ENCODE measurements at regions not wholly inside any gene's neighbourhood (a gene's known extent, or its start where the extent isn't known, plus 50 kb on each side); places are given as distances from the start of the nearest gene placed in this dataset.
A peak's percentile ranks its signal among the peaks of the same experiment; 100 is the strongest.

- DNase-seq, result no peak
Observed at GRCh38 chr11:104652996-104653395, 245.3 kb downstream of the CASP12 start.

- no peak for DNase-seq
Observed at GRCh38 chr11:104650234-104650633, 248.0 kb downstream of the CASP12 start.

- no peak for DNase-seq
Observed at GRCh38 chr11:104649002-104649401, 249.3 kb downstream of the CASP12 start.

GRCh38 chr11:104645261-104646222 lies 252.7 kb downstream of the CASP12 start:
- no peak for DNase-seq

- no peak for DNase-seq
Observed at GRCh38 chr11:104637662-104638170, 260.5 kb downstream of the CASP12 start.

- DNase-seq, result no peak
Observed at GRCh38 chr11:104633226-104633625, 265.0 kb downstream of the CASP12 start.

GRCh38 chr11:104630352-104630751 lies 267.9 kb downstream of the CASP12 start:
- DNase-seq, result no peak

- DNase-seq, result peak; percentile 66
Observed at GRCh38 chr11:104625246-104625645, 273.0 kb downstream of the CASP12 start.

- no peak for DNase-seq
Observed at GRCh38 chr11:104624021-104624420, 274.2 kb downstream of the CASP12 start.

GRCh38 chr11:104623518-104623917 lies 274.7 kb downstream of the CASP12 start:
- DNase-seq, result peak; percentile 66

- DNase-seq, result no peak
Observed at GRCh38 chr11:104620991-104621390, 277.3 kb downstream of the CASP12 start.

GRCh38 chr11:104619751-104620150 lies 278.5 kb downstream of the CASP12 start:
- no peak for DNase-seq

- no peak for DNase-seq
Observed at GRCh38 chr11:104618954-104619353, 279.3 kb downstream of the CASP12 start.

GRCh38 chr11:104614961-104615360 lies 283.3 kb downstream of the CASP12 start:
- DNase-seq, result no peak

GRCh38 chr11:104614117-104614680 lies 284.1 kb downstream of the CASP12 start:
- DNase-seq, result no peak

- no peak for DNase-seq
Observed at GRCh38 chr11:104610635-104611034, 287.6 kb downstream of the CASP12 start.

- peak; percentile 33 for DNase-seq
Observed at GRCh38 chr11:104609311-104610085, 288.8 kb downstream of the CASP12 start.

- DNase-seq, result no peak
Observed at GRCh38 chr11:104602643-104603042, 295.6 kb downstream of the CASP12 start.

GRCh38 chr11:104594228-104594958 lies 303.9 kb downstream of the CASP12 start:
- DNase-seq, result no peak

- DNase-seq, result no peak
Observed at GRCh38 chr11:104588970-104589369, 309.3 kb downstream of the CASP12 start.

- no peak for DNase-seq
Observed at GRCh38 chr11:104588446-104588845, 309.8 kb downstream of the CASP12 start.

- DNase-seq, result no peak
Observed at GRCh38 chr11:104584823-104585222, 313.4 kb downstream of the CASP12 start.

GRCh38 chr11:104583857-104584256 lies 314.4 kb downstream of the CASP12 start:
- no peak for DNase-seq
